Panc1 (cell line): ENCODE measurements at regions not wholly inside any gene's neighbourhood (a gene's known extent, or its start where the extent isn't known, plus 50 kb on each side); places are given as distances from the start of the nearest gene placed in this dataset.

Experiments
- POLR2AphosphoS5 ChIP-seq: IDR thresholded peaks from 2 replicates; pipeline ENCODE4 v1.6.1; 2012; ENCODE audit warnings: mild to moderate bottlenecking, low read depth, low read length, moderate library complexity
- SIN3A ChIP-seq: IDR thresholded peaks from 2 replicates; pipeline ENCODE4 v1.6.1; 2012; ENCODE audit warnings: low read depth, mild to moderate bottlenecking, low read length, moderate library complexity, borderline replicate concordance; ENCODE audit not compliant: insufficient read depth
- TF ChIP-seq, protein P1 (sequence below): fragments of 450-650 bp; IDR thresholded peaks from 2 replicates; pipeline ENCODE4 v1.5.1; 2017; ENCODE audit warnings: mild to moderate bottlenecking
- TF ChIP-seq, protein P2 (sequence below), 2 experiments: IDR thresholded peaks; 2 replicates each; pipeline ENCODE4 v1.6.1; 2011 to 2012; ENCODE audit warnings: low read depth in 2 of 2, control low read depth in 1 of 2, low read length in 1 of 2, mild to moderate bottlenecking in 1 of 2, moderate library complexity in 1 of 2; ENCODE audit not compliant: insufficient read depth in 1 of 2

GRCh38 chr6:25154034-25154596 lies 125.1 kb upstream of the CARMIL1 start:
- TF ChIP-seq, protein P1, sequence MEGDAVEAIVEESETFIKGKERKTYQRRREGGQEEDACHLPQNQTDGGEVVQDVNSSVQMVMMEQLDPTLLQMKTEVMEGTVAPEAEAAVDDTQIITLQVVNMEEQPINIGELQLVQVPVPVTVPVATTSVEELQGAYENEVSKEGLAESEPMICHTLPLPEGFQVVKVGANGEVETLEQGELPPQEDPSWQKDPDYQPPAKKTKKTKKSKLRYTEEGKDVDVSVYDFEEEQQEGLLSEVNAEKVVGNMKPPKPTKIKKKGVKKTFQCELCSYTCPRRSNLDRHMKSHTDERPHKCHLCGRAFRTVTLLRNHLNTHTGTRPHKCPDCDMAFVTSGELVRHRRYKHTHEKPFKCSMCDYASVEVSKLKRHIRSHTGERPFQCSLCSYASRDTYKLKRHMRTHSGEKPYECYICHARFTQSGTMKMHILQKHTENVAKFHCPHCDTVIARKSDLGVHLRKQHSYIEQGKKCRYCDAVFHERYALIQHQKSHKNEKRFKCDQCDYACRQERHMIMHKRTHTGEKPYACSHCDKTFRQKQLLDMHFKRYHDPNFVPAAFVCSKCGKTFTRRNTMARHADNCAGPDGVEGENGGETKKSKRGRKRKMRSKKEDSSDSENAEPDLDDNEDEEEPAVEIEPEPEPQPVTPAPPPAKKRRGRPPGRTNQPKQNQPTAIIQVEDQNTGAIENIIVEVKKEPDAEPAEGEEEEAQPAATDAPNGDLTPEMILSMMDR = no peak
- TF ChIP-seq POLR2AphosphoS5 = no peak
- TF ChIP-seq SIN3A = no peak
- TF ChIP-seq, protein P2, sequence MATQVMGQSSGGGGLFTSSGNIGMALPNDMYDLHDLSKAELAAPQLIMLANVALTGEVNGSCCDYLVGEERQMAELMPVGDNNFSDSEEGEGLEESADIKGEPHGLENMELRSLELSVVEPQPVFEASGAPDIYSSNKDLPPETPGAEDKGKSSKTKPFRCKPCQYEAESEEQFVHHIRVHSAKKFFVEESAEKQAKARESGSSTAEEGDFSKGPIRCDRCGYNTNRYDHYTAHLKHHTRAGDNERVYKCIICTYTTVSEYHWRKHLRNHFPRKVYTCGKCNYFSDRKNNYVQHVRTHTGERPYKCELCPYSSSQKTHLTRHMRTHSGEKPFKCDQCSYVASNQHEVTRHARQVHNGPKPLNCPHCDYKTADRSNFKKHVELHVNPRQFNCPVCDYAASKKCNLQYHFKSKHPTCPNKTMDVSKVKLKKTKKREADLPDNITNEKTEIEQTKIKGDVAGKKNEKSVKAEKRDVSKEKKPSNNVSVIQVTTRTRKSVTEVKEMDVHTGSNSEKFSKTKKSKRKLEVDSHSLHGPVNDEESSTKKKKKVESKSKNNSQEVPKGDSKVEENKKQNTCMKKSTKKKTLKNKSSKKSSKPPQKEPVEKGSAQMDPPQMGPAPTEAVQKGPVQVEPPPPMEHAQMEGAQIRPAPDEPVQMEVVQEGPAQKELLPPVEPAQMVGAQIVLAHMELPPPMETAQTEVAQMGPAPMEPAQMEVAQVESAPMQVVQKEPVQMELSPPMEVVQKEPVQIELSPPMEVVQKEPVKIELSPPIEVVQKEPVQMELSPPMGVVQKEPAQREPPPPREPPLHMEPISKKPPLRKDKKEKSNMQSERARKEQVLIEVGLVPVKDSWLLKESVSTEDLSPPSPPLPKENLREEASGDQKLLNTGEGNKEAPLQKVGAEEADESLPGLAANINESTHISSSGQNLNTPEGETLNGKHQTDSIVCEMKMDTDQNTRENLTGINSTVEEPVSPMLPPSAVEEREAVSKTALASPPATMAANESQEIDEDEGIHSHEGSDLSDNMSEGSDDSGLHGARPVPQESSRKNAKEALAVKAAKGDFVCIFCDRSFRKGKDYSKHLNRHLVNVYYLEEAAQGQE (IDR thresholded peaks at IDR 0.05; ENCODE audit: insufficient read depth in 1 of 2, low read depth in 2 of 2, low read length in 1 of 2) = no peak
